ENCODE measurements at regions not wholly inside any gene's neighbourhood (a gene's known extent, or its start where the extent isn't known, plus 50 kb on each side); places are given as distances from the start of the nearest gene placed in this dataset.

DNA sequence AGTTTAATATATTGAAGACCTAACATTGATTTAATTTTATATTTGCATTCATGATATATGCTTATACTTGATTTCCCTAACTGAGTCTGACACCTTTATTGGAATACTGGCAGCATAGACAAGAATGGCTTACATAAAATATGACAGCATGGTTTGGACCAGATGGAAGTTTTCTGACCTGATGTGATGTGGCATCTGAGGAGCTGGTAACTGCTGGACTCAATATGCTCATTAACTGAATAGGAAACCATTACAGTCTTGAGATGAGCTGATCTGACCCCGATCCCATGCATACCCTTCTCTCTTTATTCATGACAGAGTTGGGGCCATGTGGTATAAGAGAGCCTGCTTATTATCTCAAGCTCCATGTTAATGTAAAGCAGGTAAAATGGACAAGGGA lies 604.8 kb upstream of the SEL1L start:
- DNase-seq (ENCODE audit: low spot score): no peak

DNA sequence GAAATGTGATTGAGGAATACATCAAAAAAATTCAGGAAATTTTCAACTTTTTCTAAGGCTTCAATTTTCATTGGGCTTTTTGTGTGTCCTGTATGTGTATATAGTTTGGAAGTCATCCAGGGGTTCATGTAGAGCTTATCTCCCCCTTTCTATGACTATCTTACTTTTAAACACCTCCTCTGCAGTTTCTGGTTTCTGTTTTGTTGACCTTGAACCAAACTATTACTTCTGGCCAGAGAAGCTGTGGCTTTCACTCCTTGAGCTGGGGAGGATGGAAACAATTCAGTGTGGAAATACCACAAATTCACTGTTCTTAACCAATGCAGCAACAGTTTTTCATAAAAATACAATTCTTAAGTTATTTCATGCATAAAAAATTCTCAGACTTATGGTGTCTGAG lies 613.2 kb upstream of the SEL1L start:
- no peak for DNase-seq (ENCODE audit: low spot score)

DNA sequence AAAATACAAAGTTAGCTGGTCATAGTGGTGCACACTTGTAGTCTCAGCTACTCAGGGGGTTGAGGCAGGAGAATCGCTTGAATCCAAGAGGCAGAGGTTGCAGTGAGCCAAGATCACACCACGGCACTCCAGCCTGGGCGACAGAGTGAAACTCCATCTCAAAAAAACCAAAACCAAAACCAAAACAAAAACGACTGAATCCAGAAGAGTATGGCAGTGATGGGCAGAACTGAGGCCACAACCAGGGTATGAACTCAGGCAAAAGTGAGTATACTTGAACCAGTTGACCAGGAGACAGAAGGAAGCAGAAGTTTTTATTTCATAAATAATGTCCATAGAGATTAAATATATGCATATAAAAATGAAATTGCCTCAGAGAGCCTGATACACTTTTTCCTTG lies 620.0 kb upstream of the SEL1L start:
- no peak for DNase-seq (ENCODE audit: low spot score)

DNA sequence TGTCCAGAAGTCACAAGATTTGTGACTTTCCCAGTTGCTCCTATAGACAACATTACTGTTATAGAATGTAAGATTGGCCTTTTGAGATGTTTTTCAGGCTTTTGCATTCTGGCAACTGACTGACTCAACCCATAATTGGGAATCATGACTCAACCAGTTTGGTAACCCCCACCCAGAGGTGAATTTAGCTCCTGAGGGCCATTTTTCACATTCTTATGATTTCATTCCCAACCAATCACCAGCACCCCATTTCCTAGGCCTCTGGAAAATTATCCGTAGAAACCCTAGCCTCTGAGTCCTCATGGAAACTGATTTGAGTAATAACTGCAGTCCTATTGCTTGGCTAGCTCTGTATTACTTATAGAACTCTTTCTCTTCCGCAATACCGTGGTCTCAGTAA lies 626.0 kb upstream of the SEL1L start:
- no peak for DNase-seq (ENCODE audit: low spot score)

DNA sequence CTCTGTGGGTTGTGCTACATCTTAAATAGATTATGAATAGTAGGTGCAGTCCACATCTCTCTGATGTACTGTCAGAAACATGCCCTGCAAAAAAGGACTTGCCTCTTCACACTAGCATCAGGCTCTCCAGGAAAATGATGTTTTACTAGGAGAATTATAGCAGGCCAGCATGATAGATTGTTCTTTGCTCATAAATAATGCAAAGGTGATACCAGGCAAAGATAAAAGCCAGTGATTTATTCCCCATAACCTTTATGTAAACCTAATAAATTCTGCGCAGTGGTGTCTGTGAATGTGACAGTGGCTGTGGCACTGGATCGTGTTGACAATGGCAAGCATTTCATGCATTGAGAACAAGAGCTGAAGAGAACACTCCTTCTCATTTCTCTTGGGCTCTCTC lies 646.5 kb upstream of the SEL1L start:
- no peak for DNase-seq (ENCODE audit: low spot score)

DNA sequence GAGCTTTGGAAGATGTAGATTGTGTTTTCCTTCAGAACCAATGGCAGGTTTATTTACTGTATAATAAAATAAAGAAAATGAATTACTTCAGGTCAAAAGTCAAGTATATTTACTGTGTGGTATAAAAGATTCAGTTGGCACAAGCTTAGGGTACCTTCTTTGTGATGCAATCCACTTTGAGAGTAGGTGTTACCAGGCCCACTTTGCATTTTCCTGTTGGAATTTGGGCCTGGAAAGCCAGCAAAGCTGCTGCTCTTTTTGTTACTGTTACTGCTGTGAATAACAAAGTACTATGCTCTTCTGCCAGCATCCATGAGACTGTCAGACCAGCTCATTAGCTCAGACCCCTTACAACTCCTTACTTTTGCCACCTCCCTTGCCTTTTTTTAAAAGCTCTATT lies 649.0 kb upstream of the SEL1L start:
- DNase-seq (ENCODE audit: low spot score): no peak

DNA sequence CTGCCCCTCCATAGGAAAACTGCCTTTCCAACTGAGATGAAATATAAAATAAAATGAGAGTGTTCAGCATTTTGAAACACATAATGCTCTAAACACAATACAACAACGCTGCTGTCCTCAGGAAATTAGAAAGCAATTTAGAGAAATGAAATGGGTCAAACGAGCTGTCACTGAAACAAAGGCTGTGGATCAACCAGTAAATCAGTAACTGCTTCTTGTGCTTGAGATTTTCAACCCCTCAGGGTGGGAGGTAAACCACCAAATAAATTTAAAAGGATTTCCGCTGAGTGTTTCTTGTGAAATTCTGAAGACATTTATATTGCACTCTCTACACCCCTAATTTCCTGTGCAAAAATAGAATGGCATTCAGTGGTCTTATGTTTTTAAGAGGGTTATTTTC lies 657.1 kb upstream of the SEL1L start:
- DNase-seq (ENCODE audit: low spot score): no peak

DNA sequence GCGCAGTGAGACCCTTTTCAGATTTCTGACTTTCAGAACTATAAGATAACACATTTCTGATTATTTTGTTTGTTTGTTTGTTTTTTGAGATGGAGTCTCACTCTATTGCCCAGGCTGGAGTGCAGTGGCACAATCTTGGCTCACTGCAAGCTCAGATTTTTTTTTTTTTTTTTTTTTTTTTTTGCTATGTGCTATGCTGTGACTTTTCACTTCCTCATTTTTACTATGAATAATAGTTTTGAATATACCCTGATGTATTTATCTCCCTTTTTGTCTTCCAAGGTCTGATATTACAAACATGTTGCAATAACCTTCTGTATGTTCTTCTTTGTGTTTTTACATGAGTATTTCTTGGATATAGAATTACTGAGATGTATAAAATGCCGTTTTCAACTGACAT lies 658.7 kb upstream of the SEL1L start:
- no peak for DNase-seq (ENCODE audit: low spot score)

DNA sequence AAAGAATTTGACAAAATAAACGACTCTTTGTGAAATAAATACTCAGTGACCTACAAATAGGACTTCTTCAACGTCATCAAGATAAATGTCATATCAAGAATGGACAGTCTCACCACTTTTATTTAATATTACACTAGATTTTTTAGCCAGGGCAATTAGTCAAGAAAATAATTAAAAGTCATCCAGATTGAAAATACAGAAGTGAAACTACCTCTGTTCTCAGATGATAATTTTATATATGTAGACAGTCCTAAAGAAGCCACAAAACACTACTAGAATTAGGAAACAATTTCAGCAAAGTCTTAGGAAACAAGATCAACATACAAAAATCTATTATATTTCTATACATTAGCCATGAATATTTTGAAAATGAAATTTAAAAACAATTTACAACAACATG lies 689.6 kb upstream of the SEL1L start:
- no peak for DNase-seq (ENCODE audit: low spot score)

DNA sequence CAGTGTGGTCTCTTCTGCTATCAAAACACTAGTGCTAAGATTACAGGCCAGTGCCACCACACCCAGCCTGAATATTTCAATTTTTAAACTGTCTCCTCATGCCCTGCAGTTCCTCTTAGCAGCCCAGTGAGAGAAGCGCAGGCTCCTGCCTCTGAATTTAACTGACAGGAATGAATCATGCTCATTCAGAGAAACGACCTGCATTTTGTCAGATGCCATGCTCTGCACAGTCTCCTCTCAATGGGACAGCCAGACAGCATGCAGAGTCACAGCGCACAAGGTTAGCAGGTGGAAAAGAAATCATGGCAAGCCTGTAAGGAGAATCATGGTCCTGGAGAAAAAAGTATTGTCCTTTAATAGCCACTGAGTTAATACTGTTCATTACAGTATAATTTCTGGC lies 691.0 kb upstream of the SEL1L start:
- DNase-seq (ENCODE audit: low spot score): no peak

DNA sequence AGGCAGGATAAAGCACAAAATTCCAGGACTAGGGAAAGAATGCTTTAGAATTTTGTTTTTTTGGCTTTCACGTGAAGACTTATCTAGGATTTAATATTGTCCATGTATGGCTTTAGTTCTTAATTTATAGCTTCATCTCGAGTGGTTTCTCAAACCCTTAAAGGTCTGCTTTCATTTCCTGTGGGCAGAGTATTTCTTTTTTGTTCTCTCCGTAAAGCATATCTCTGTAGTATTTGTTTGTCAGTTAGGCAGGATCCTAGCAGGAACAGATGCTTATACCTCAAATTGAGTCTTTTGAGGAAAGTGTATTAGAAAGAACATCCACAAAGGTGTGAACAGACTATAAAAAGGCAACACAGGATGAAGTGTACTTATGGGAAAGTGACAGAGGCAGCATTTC lies 697.1 kb upstream of the SEL1L start:
- DNase-seq (ENCODE audit: low spot score): no peak

DNA sequence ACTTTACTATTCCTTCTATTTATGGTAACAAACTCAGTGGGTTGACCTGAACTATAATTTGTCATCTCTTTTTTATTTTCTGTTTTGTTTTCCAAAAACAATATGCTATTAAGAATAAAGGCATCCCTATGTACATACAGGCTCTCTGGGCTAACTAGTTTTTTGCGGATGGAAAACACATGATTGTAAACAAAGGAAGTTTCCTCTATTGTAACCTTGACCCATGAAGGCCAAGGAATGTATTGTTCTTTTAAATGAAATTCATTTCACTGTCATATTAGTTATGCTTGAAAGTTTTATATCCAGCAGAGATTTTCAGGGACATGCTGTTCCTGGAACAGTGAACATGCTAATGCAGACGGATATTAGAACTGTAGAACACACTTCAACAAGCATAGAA lies 705.0 kb upstream of the SEL1L start:
- DNase-seq (ENCODE audit: low spot score): no peak

DNA sequence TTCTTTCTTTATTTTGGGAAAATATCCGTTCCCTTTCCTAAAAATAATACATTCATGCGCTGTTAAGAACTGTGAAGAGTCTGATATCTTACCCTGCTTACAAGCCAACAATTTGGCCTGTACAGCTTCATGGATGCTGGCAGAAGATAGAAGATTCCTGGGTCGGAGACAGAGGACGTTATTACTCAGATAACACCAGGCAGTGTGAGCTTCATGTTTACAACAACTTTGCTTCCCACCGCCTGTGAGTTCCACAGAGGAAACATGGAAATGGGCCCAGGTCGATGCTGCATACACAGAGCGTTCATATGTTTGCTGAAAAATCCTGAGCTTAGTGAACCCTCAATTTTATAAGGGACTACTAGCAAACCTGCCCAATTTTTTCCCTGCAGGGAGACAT lies 705.6 kb upstream of the SEL1L start:
- no peak for DNase-seq (ENCODE audit: low spot score)

DNA sequence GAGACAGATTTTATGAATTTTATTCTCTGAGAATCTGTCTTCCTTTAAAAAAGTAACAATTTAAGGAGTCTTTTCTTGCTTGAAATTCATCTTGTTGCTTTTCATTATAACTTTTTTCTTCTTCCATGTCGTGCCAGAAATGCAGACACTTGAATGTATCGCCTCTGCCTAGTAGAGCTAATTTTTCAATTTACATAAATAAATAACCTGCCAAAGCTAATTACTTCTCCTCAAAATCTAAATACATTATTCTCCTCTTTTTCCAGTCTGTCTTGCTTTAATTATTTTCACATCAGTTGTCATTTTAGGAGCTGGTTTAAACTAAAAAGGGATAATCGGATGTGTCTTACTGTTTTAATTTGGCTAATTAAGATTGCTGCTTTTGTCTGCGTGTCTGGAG lies 711.1 kb upstream of the SEL1L start:
- no peak for DNase-seq (ENCODE audit: low spot score)

DNA sequence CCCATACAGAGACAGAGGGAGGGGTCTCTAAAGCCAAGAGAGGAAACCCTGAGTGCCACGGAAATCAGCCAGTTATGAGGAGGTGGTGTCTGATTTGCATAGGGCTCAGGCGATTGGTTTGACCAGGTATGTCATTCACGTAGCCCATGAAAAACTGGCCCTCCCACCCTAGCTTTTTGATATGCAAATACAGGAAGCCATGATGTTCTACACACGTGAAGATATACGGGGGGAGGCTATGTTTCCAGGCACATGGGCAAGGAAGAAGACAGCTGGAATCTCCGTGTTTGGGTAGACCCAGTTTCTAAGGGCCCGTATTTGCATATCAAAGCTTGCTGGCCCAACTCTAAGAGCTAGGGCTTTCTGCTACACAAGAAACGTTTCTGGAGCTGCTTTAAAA lies 717.8 kb upstream of the SEL1L start:
- no peak for DNase-seq (ENCODE audit: low spot score)

DNA sequence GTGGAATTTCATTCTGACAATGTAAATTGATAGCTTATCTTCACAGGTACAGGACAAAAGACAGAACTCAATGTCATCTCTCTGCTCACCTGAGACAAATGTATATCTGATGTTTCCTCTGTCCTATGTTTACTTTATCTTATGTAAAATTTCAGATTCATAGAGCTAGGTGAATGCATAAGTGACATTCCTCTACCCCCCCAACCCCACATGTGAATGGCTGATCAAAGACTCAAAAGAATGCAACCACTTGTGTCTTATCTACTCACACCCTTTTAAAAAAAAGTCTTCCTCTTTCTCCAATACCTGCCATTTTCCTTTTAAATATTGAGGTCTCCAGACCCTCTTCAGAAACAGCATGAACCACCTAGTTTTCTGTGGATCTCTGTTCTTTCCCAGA lies 736.6 kb upstream of the SEL1L start:
- DNase-seq (ENCODE audit: low spot score): no peak

DNA sequence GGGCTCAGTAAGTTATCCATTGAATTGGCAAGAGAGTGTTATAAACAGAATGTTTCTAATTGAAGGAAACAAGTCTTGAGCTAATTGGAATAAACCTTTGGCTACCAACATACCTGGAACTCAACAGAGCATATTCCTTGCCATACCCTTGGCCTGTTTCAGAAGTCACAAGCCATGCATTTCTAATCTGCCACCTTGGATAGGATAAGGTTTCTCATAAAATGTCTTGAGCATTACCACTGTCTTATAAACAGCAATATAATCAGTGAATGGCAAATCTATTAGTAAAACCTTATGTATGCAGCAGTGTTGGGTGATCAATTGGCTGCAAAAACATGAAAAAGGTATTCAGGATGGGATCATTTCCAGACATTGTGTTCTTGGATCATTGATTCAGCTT lies 765.2 kb upstream of the SEL1L start:
- no peak for DNase-seq (ENCODE audit: low spot score)

DNA sequence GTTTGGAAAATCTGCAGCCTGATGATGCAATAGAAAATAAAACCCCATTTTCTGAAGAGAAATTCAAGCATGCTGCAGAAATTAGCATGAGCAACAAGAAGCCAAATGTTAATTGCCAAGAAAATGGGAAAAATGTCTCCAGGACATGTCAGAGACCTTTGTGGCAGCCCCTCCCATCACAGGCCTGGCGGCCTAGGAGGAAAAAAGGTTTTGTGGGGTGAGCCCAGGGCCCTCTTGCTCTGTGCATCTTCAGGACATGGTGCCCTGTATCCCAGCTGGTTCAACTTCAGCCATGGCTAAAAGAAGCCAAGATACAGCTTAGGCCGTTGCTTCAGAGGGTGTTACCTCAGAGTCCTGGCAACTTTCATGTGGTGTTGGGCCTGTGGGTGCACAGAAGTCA lies 775.5 kb upstream of the SEL1L start:
- DNase-seq (ENCODE audit: low spot score): no peak

DNA sequence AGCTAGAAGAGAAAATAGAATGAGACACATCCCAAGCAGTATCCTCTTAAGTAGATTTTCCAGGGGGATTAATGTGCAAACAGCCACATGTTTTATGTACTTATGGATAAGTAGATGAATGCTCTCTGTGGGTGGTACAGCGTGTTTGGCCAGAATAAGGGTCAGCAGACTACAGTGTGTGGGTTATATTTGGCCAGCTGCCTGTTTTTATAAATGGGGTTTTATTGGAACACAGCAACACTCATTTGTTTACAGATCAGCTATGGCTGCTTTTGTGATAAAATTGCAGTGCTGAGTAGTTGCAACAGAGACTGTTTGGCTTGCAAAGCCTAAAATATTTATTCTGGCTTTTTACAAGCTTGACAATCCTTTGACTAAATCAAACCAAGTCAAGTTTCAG lies 780.2 kb upstream of the SEL1L start:
- DNase-seq (ENCODE audit: low spot score): no peak

DNA sequence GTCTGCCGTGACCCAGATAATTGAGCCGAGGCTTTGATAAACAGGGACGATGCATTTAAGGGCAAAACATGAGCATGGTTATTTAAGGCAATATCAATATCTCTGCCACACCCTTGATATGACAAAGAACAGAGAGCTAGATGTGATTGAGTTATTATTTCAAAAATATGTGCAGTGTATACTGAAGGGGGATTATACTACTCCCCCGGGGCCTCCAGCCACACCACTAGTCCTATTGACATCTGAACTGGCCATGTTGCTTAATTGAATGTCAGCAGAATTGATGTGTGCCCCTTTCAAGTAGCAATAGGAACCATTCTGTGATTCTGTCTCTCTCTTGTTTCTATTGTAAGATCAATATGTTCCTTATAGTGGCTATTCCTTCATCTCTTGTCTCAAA lies 794.8 kb upstream of the SEL1L start:
- no peak for DNase-seq (ENCODE audit: low spot score)

DNA sequence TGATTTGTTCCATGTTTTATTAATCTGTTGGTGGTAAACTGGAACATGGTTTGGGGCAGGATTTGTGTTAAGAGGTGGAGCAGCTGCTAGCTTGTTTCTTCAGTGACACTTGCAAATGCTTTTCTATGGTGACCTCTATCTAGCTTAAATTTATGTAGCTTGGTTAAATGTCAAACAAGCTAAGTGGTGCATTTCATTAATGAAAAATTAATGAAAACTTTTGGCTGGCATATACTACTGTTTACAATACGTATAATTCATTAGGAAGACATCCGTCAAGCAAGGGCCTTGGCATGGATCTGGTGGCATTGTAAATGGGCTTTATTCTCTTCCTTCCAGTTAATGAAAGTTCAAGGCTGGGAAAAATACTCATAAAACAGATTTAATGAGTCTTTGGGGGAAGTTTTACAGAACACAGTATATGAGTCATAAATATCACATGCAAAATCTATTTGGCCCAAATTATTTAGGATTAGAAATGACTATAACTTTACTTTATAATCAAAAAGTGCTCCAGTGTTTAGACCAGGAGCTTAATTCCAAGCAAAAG lies 807.7 kb upstream of the SEL1L start:
- no peak for DNase-seq (ENCODE audit: low spot score)

DNA sequence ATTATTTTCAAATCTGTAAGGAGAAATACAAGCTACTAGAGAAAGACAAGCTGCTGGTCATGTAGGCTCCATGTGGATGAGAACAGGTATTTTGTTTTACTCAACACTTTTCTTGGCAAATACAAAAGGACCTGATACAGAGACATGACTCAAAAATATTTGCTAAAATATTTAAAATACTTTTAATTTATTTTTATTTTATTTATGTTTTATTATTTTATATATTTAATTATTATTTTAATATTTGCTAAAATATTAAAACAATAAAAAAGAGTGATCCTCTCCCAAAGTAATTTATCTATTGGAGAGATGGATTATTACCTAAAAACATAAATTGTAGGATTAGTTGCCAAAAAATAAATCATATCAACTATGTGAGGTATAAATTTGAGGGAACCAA lies 808.9 kb upstream of the SEL1L start:
- DNase-seq (ENCODE audit: low spot score): no peak

DNA sequence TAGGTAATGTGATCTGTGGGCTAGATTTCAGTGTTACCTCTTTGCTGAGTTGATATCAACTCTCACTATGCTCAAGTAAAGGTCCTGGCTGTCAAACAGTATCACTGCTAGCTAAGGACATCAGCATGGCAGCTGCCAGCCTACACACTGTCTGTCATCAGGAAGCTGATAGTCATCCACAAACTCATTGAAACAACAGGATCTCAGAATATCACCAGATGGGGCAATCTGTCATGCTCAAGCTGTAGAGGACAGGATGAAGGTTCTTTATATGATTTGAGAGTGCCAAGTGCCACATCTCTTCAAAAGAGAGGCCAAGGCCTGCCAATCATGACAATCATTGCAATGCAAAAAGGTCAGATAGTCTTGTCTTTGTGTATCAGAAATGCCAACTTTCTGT lies 811.5 kb upstream of the SEL1L start:
- no peak for DNase-seq (ENCODE audit: low spot score)

DNA sequence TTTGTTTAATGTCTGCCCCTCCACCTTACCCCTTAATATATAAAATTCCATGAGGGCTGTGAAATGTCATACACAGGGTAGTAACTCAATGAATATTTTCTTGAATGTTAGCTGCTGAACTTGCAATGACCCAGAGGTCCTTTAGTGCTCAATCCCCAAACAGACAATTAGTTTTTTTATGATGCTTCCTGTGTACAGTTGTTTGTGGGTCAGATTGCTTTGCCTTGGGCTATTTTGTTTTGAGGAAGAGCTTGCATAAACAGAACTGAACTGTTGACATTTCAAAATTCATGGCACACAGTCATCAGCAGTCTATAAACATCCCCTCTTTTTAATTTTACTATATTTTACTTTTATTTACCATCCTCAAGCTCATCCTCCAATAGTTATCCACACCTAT lies 820.5 kb upstream of the SEL1L start:
- no peak for DNase-seq (ENCODE audit: low spot score)

DNA sequence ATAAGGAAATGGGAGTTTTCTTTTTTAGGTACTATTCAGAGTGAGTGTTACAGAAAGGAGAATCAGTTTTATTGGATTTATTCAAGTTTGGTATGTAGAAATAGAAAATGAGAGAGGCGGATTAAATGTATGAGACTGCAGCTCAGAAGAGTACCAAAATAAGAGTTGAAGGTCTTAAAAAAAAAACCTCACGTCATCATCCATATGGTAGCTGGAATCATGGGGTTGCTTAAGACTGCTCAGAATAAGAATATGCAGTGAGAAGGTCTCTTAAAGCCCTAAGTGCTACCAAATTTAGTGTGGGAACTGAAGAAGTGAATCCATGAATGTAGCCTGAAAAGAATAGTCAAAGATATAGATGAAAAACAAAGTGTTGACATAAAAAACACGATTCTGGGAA lies 825.5 kb upstream of the SEL1L start:
- DNase-seq (ENCODE audit: low spot score): no peak

All from hematopoietic multipotent progenitor cell treated with erythropoietin and hydrocortisone succinate and interleukin-3 and kit ligand, for 15 days (in vitro differentiated cells).